ENCODE measurements at regions not wholly inside any gene's neighbourhood (a gene's known extent, or its start where the extent isn't known, plus 50 kb on each side); places are given as distances from the start of the nearest gene placed in this dataset.
"Not testable (repeated sequence)": the region's sequence is repeated elsewhere in the genome, so short reads cannot be mapped to it uniquely, and the experiment has no call there.

GRCh38 chr20:30821615-30822014, 435.8 kb upstream of the DEFB115 start:
- H3K27me3 Mint-ChIP-seq; H3K9me3 Mint-ChIP-seq; H3K4me1 Mint-ChIP-seq; H3K27ac Mint-ChIP-seq; H3K27me3 ChIP-seq (ENCODE audit: insufficient read depth, low read length, poor library complexity, severe bottlenecking); H3K4me1 ChIP-seq (ENCODE audit: insufficient read depth, low read length); H3K4me3 ChIP-seq (ENCODE audit: low read length); H3K27ac ChIP-seq (ENCODE audit: low read depth, low read length); H3K9me3 ChIP-seq (ENCODE audit: low read length); H3K4me3 Mint-ChIP-seq; H3K36me3 ChIP-seq (ENCODE audit: insufficient read depth, low read length); H3K36me3 Mint-ChIP-seq; DNase-seq; CTCF ChIA-PET; POLR2A ChIA-PET: not testable (repeated sequence)

GRCh38 chr20:30824666-30825065, 432.8 kb upstream of the DEFB115 start:
- H3K36me3 Mint-ChIP-seq; H3K9me3 ChIP-seq (ENCODE audit: low read length); POLR2A ChIA-PET; H3K27me3 Mint-ChIP-seq; H3K36me3 ChIP-seq (ENCODE audit: insufficient read depth, low read length); H3K4me1 ChIP-seq (ENCODE audit: insufficient read depth, low read length); H3K4me3 Mint-ChIP-seq; H3K27me3 ChIP-seq (ENCODE audit: insufficient read depth, low read length, poor library complexity, severe bottlenecking); DNase-seq; CTCF ChIA-PET; H3K27ac ChIP-seq (ENCODE audit: low read depth, low read length); H3K4me3 ChIP-seq (ENCODE audit: low read length); H3K4me1 Mint-ChIP-seq; H3K27ac Mint-ChIP-seq: not testable (repeated sequence)
- peaks cover 6 to 20% (median 17%) of the 10 kb centered on the region in 5 donors for H3K9me3 Mint-ChIP-seq

GRCh38 chr20:30845923-30846322, 411.5 kb upstream of the DEFB115 start:
- CTCF ChIA-PET; H3K4me3 Mint-ChIP-seq; H3K27me3 ChIP-seq (ENCODE audit: insufficient read depth, low read length, poor library complexity, severe bottlenecking); H3K36me3 ChIP-seq (ENCODE audit: insufficient read depth, low read length); H3K9me3 ChIP-seq (ENCODE audit: low read length); H3K36me3 Mint-ChIP-seq; POLR2A ChIA-PET; DNase-seq; H3K4me1 Mint-ChIP-seq; H3K27ac Mint-ChIP-seq; H3K4me3 ChIP-seq (ENCODE audit: low read length); H3K27me3 Mint-ChIP-seq; H3K27ac ChIP-seq (ENCODE audit: low read depth, low read length); H3K4me1 ChIP-seq (ENCODE audit: insufficient read depth, low read length): not testable (repeated sequence)
- peaks cover 5 to 21% (median 12%) of the 10 kb centered on the region in 5 donors for H3K9me3 Mint-ChIP-seq

GRCh38 chr20:30868271-30868670, 389.2 kb upstream of the DEFB115 start:
- H3K36me3 ChIP-seq (ENCODE audit: insufficient read depth, low read length); CTCF ChIA-PET; H3K9me3 ChIP-seq (ENCODE audit: low read length); H3K27ac Mint-ChIP-seq; H3K36me3 Mint-ChIP-seq; H3K4me1 ChIP-seq (ENCODE audit: insufficient read depth, low read length); POLR2A ChIA-PET; H3K27me3 ChIP-seq (ENCODE audit: insufficient read depth, low read length, poor library complexity, severe bottlenecking); H3K4me1 Mint-ChIP-seq; H3K4me3 Mint-ChIP-seq; DNase-seq; H3K4me3 ChIP-seq (ENCODE audit: low read length); H3K27ac ChIP-seq (ENCODE audit: low read depth, low read length); H3K27me3 Mint-ChIP-seq: not testable (repeated sequence)
- H3K9me3 Mint-ChIP-seq, result peaks cover 8 to 33% (median 22%) of the 10 kb centered on the region in 5 donors

GRCh38 chr20:30871127-30871526, 386.3 kb upstream of the DEFB115 start:
- not testable (repeated sequence) for H3K27me3 ChIP-seq (ENCODE audit: insufficient read depth, low read length, poor library complexity, severe bottlenecking)

GRCh38 chr20:30872252-30872651, 385.2 kb upstream of the DEFB115 start:
- H3K4me1 Mint-ChIP-seq; H3K27me3 ChIP-seq (ENCODE audit: insufficient read depth, low read length, poor library complexity, severe bottlenecking); H3K4me1 ChIP-seq (ENCODE audit: insufficient read depth, low read length); H3K4me3 ChIP-seq (ENCODE audit: low read length); POLR2A ChIA-PET; H3K4me3 Mint-ChIP-seq; H3K27me3 Mint-ChIP-seq; H3K27ac Mint-ChIP-seq; H3K36me3 ChIP-seq (ENCODE audit: insufficient read depth, low read length); DNase-seq; H3K27ac ChIP-seq (ENCODE audit: low read depth, low read length); H3K36me3 Mint-ChIP-seq; CTCF ChIA-PET; H3K9me3 ChIP-seq (ENCODE audit: low read length): not testable (repeated sequence)
- peaks cover 14 to 51% (median 37%) of the 10 kb centered on the region in 5 donors for H3K9me3 Mint-ChIP-seq

More at GRCh38 chr20:30871127-30871526, 386.3 kb upstream of the DEFB115 start:
- H3K4me1 Mint-ChIP-seq; H3K27ac Mint-ChIP-seq; H3K9me3 ChIP-seq (ENCODE audit: low read length); H3K27me3 Mint-ChIP-seq; H3K4me3 Mint-ChIP-seq; H3K27ac ChIP-seq (ENCODE audit: low read depth, low read length); POLR2A ChIA-PET; H3K4me1 ChIP-seq (ENCODE audit: insufficient read depth, low read length); H3K4me3 ChIP-seq (ENCODE audit: low read length); CTCF ChIA-PET; DNase-seq; H3K36me3 ChIP-seq (ENCODE audit: insufficient read depth, low read length); H3K36me3 Mint-ChIP-seq: not testable (repeated sequence)
- H3K9me3 Mint-ChIP-seq, result peaks cover 8 to 46% (median 32%) of the 10 kb centered on the region in 5 donors

- H3K36me3 ChIP-seq (ENCODE audit: insufficient read depth, low read length); H3K4me3 Mint-ChIP-seq; H3K27ac Mint-ChIP-seq; H3K4me3 ChIP-seq (ENCODE audit: low read length); H3K27ac ChIP-seq (ENCODE audit: low read depth, low read length); CTCF ChIA-PET; H3K9me3 ChIP-seq (ENCODE audit: low read length); DNase-seq; H3K4me1 ChIP-seq (ENCODE audit: insufficient read depth, low read length); H3K36me3 Mint-ChIP-seq; H3K27me3 ChIP-seq (ENCODE audit: insufficient read depth, low read length, poor library complexity, severe bottlenecking); H3K4me1 Mint-ChIP-seq; H3K27me3 Mint-ChIP-seq; POLR2A ChIA-PET: not testable (repeated sequence)
- peaks cover 12 to 39% (median 30%) of the 10 kb centered on the region in 5 donors for H3K9me3 Mint-ChIP-seq
Observed at GRCh38 chr20:30875868-30876267, 381.6 kb upstream of the DEFB115 start.

- H3K27ac Mint-ChIP-seq; H3K36me3 Mint-ChIP-seq; H3K27me3 ChIP-seq (ENCODE audit: insufficient read depth, low read length, poor library complexity, severe bottlenecking); H3K9me3 ChIP-seq (ENCODE audit: low read length); H3K27ac ChIP-seq (ENCODE audit: low read depth, low read length); POLR2A ChIA-PET; H3K4me3 ChIP-seq (ENCODE audit: low read length); CTCF ChIA-PET; H3K4me1 Mint-ChIP-seq; DNase-seq; H3K4me1 ChIP-seq (ENCODE audit: insufficient read depth, low read length); H3K36me3 ChIP-seq (ENCODE audit: insufficient read depth, low read length): not testable (repeated sequence)
- Mint-ChIP-seq H3K27me3 (peaks cover 22 to 42% of the 10 kb centered on the region in 2 donors), H3K9me3 (peaks cover 0 to 17% (median 10%) of the 10 kb centered on the region in 5 donors), H3K4me3 (peak overlapping the region in 2 of 7 donors; percentile 5 to 70)
Observed at GRCh38 chr20:30891400-30891799, 366.1 kb upstream of the DEFB115 start.
